ENCODE measurements at regions not wholly inside any gene's neighbourhood (a gene's known extent, or its start where the extent isn't known, plus 50 kb on each side); places are given as distances from the start of the nearest gene placed in this dataset.
A peak's percentile ranks its signal among the peaks of the same experiment; 100 is the strongest.
"Not testable (repeated sequence)": the region's sequence is repeated elsewhere in the genome, so short reads cannot be mapped to it uniquely, and the experiment has no call there.

DNA sequence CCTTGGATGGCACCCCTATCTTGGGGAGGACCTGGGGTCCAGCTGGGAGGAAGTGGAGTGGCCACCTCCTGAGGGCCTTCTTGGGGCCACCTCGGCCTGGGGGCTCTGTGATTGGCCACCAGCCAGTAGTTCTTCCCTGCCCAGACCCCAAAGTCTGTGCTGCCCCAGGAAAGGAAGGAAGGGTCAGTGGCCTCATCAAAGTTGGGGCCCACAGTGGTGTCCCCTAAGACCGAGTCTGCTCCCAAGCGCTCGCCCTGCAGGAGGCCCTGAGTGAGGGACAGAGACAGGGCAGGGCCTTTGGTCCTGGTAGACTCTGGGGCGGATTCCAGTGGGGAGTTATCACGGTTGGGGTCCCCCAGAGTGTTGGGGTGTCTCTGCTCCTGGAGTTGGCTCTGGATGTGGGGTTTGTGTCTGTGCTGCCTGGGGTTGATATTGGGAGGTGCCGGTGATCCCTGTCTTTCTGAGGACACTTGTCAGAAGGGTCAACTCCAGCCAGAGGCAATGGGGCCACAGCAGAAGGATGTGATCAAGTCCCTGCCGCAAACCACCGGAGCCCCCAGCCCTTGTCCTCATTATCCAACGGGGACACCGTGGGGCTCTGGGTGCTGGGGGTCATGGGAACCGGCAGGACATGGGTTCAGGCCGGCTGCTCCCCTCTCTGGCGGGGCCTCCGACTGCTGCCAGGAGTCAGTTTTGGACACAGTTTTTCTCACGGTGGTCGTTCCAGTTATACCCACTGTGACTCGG, 364.3 kb downstream of the TMEM121 start:
- TF ChIP-seq, protein P1, sequence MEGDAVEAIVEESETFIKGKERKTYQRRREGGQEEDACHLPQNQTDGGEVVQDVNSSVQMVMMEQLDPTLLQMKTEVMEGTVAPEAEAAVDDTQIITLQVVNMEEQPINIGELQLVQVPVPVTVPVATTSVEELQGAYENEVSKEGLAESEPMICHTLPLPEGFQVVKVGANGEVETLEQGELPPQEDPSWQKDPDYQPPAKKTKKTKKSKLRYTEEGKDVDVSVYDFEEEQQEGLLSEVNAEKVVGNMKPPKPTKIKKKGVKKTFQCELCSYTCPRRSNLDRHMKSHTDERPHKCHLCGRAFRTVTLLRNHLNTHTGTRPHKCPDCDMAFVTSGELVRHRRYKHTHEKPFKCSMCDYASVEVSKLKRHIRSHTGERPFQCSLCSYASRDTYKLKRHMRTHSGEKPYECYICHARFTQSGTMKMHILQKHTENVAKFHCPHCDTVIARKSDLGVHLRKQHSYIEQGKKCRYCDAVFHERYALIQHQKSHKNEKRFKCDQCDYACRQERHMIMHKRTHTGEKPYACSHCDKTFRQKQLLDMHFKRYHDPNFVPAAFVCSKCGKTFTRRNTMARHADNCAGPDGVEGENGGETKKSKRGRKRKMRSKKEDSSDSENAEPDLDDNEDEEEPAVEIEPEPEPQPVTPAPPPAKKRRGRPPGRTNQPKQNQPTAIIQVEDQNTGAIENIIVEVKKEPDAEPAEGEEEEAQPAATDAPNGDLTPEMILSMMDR (IDR thresholded peaks at IDR 0.05), result no peak
- no peak for TF ChIP-seq POLR2A (IDR thresholded peaks at IDR 0.05)
- DNase-seq, result peak; percentile 4 to 6
- H3K36me3 ChIP-seq, result no peaks in the 10 kb centered on the region
- H3K27ac ChIP-seq, result no peak overlapping the region
- no peaks in the 10 kb centered on the region for H3K4me1 ChIP-seq
- no peak overlapping the region for H3K4me3 ChIP-seq
- no peaks in the 10 kb centered on the region for H3K27me3 ChIP-seq
- H3K9me3 ChIP-seq, result no peaks in the 10 kb centered on the region
- intact Hi-C loops (cut with DNase I; ENCODE audit: low total_unique reads), result no loop called here

DNA sequence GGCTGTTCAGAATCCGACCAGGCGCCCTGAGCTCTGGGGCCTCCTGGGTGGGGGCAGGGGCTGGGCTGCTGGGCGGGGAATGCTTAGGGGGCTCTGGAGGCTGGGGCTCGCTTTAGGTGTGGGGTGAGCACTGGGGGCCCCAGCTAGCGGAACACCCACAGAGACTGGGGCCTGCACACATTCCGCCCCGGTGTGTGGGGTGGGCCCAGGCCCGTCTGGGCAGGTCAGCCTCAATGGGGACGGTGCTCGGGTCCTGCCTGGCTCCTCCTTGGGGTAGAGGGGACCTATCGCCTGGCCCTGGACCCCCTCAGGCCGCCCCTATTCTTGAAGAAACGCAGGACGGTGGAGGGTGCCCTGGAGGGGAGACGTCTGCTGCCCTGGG, 364.8 kb downstream of the TMEM121 start:
- no peak overlapping the region for H3K4me3 ChIP-seq
- H3K36me3 ChIP-seq, result no peaks in the 10 kb centered on the region
- no peaks in the 10 kb centered on the region for H3K4me1 ChIP-seq
- no peaks in the 10 kb centered on the region for H3K9me3 ChIP-seq
- no peaks in the 10 kb centered on the region for H3K27me3 ChIP-seq
- intact Hi-C loops (cut with DNase I; ENCODE audit: low total_unique reads), result no loop called here
- DNase-seq, result peak; percentile 2 to 9
- H3K27ac ChIP-seq, result no peak overlapping the region
- TF ChIP-seq, protein P1 (IDR thresholded peaks at IDR 0.05), result no peak
- TF ChIP-seq POLR2A (IDR thresholded peaks at IDR 0.05), result no peak

DNA sequence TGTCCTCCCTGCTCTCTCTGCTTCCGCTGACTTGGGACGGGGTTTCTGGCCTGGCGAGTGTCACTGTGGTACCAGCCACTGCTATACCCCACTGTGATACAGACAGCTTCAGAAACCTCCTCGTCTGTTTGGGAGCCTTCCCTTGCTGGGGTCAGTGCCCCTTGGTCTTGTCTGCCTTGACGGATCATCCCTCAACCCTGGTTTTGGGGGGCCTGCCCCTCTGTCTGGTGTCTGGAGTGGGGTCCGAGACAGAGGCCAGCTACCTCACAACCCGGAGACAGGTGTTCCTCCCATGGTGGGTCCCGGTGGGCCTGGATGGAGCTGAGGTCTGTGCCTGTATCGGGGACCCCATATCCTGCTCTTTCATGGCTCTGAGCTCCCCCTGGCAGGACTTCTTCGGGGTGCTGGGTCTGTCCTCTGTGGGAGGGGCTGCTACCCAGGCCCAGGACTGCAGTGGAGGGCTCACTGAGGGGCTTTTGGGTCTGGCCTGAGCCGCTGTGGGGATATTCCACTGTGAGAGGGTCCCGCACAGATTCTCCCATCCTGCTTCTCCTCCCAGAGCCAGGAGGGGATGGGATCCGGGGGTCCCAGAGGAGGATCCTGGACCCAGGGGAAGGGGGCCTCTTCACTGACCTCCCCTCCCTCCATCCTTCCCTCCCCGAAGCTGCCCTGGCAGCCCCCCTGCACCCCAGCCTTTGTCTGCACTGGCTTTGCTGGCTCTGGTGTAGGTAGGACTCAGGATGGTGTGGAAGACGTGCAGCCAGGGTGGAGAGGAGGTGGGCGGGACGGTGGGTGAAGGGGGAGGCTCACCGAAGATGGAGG, 365.5 kb downstream of the TMEM121 start:
- no peaks in the 10 kb centered on the region for H3K9me3 ChIP-seq
- TF ChIP-seq, protein P1 (IDR thresholded peaks at IDR 0.05), result no peak
- no peak for TF ChIP-seq POLR2A (IDR thresholded peaks at IDR 0.05)
- H3K4me3 ChIP-seq, result no peak overlapping the region
- DNase-seq, result peak; percentile 2 to 4
- no peaks in the 10 kb centered on the region for H3K36me3 ChIP-seq
- no peaks in the 10 kb centered on the region for H3K27me3 ChIP-seq
- intact Hi-C loops (cut with DNase I; ENCODE audit: low total_unique reads), result no loop called here
- H3K27ac ChIP-seq, result no peak overlapping the region
- no peaks in the 10 kb centered on the region for H3K4me1 ChIP-seq

DNA sequence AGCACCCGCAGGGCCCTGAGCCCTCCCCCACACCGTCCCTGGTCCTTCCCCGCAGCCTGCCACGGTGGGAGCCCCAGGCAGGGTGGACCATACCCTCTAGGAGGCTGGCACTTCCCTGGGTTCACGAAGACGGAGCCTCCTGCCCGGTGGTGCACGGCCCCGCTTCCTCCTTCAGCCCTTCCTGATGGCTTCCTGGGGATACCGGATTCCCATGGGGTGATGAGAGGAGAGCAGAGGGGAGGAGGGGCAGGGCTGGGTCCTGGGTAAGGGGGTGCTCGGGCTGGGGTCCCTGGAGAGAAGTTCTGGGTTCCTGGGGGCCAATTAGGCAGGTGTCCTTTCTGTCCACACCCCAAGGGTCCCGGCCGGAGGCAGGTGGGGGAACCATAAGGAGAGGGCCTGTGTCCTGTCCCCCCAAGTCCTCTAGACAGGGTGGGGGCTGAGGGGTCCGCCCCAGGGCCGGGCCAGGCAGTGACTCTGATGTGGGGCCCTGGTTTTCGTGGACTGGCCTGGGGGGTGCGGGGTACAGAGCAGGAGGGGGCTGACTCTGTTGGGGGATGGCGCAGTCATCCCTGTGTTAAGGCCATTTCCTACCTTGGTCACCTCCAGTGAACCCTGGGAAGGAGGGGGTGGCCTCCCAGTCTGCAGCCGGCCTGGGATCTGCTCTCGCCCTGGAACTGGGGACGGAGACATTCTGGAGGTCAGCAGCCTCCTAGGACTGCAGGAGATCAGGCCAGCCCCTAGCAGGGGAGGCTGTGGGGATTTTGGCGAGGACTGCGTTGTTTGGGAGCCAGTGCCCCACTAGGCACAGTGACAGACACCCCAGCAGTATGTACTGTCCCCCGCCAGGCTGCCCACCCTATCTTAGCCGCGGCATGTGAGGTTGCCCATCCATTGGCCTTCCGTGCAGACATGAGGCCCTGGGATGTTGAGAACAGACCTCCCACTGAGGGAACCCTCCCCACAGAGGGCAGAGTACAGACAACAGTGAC, 366.4 kb downstream of the TMEM121 start:
- intact Hi-C loops (cut with DNase I; ENCODE audit: low total_unique reads), result not testable (repeated sequence)
- DNase-seq, result peak; percentile 3 to 5

DNA sequence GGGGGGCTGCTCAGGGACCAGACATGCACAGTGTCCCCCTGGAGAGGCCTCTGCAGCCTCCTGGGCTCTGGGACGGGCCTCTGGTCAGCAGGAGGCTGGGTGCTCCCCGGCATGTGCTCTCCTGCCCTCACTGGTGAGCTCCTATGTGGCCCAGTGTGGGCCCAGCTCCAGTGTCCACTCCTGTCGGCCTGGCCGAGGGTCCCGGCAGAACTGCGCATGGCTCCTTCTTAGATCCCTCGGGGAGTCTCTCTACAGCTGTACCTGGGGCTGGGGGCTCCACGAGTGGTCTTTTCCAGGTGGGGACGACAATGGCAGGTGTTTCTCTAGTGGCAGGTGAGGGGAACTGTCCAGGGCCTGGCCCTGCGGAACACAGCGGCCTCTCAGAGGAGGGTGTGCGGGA, 367.3 kb downstream of the TMEM121 start:
- H3K27ac ChIP-seq; H3K36me3 ChIP-seq; H3K27me3 ChIP-seq; H3K4me3 ChIP-seq; H3K9me3 ChIP-seq; DNase-seq; intact Hi-C loops (cut with DNase I; ENCODE audit: low total_unique reads); H3K4me1 ChIP-seq: not testable (repeated sequence)

More for the DNA sequence above, 366.4 kb downstream of the TMEM121 start:
- H3K36me3 ChIP-seq, H3K27me3 ChIP-seq, H3K4me3 ChIP-seq, H3K4me1 ChIP-seq, H3K9me3 ChIP-seq, H3K27ac ChIP-seq: not testable (repeated sequence)
